ENCODE measurements at regions not wholly inside any gene's neighbourhood (a gene's known extent, or its start where the extent isn't known, plus 50 kb on each side); places are given as distances from the start of the nearest gene placed in this dataset.

GRCh38 chr15:69624816-69625215 lies 172.2 kb downstream of the RPLP1 start:
- no peaks in the 10 kb centered on the region for H3K9me3 ChIP-seq (replicated peaks; ENCODE audit: low read length)
- no peaks in the 10 kb centered on the region for H3K36me3 ChIP-seq (ENCODE audit: insufficient read depth, low read length)
- no peaks in the 10 kb centered on the region for H3K4me1 ChIP-seq (ENCODE audit: control insufficient read depth, insufficient read depth, low read length)
- H3K4me2 ChIP-seq (ENCODE audit: low read length), result no peak overlapping the region
- no peak overlapping the region for H3K4me3 ChIP-seq (ENCODE audit: low read length)
- H3K9ac ChIP-seq (ENCODE audit: low read depth, low read length), result no peak overlapping the region
- peaks cover 27% of the 10 kb centered on the region for H3K27me3 ChIP-seq (ENCODE audit: control insufficient read depth, insufficient read depth, low read length)

- Histone ChIP-seq H3K9me3 (replicated peaks; ENCODE audit: low read length) (no peaks in the 10 kb centered on the region), H3K4me2 (ENCODE audit: low read length) (no peak overlapping the region), H3K4me3 (ENCODE audit: low read length) (no peak overlapping the region), H3K36me3 (ENCODE audit: insufficient read depth, low read length) (no peaks in the 10 kb centered on the region), H3K27me3 (ENCODE audit: control insufficient read depth, insufficient read depth, low read length) (peaks cover 30% of the 10 kb centered on the region), H3K9ac (ENCODE audit: low read depth, low read length) (no peak overlapping the region), H3K4me1 (ENCODE audit: control insufficient read depth, insufficient read depth, low read length) (no peaks in the 10 kb centered on the region)
Observed at GRCh38 chr15:69625328-69625727, 172.7 kb downstream of the RPLP1 start.

DNA sequence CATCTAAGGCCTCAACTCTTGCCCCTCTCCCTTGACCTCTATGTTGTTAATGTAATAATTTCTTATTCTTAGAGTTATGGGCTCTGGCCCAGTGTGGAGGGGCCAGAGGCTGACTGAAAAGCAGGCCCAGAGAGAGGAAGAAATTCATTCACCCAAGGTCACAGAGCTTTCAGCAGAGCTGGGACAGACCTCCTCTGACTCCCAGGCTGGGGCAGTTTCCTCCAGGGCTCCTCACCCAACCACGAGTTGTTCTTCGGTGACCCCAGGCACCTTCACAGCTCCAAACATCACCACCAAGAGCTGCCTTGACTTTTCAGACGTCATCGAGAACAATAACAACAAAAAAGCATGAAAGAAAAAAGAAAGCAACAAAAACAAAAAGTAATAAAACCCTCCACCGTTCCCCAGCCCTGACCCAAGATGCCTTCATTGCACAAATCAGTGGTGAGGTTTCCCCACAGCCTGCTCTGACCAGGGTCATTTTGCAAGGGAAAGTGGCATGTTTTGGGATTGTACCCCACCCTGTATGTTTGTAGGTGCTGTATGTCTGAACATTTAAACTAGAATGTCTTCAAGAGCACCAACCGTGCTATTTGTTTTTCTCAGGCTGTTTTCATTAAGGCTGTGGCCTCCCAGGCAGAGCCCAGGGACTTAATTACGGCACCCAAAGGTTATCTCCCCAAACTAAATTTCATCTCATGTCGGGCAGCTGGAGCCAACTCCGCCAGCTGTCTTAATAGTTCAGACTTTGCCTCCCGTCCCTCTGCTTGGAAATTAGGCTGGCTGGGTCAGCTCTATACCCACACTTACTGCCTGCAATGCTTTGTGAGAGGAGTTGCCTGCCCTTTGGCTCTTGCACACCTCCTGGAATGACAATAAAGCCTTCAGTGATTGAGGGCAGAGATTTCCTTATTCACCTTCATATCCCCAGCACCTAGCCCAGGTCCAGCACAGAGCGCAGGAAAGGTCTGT lies 173.8 kb downstream of the RPLP1 start:
- H3K36me3 ChIP-seq (ENCODE audit: insufficient read depth, low read length), result no peaks in the 10 kb centered on the region
- H3K4me2 ChIP-seq (ENCODE audit: low read length), result no peak overlapping the region
- no peaks in the 10 kb centered on the region for H3K9me3 ChIP-seq (replicated peaks; ENCODE audit: low read length)
- no peak overlapping the region for H3K4me3 ChIP-seq (ENCODE audit: low read length)
- no peak overlapping the region for H3K9ac ChIP-seq (ENCODE audit: low read depth, low read length)
- peaks cover 40% of the 10 kb centered on the region for H3K27me3 ChIP-seq (ENCODE audit: control insufficient read depth, insufficient read depth, low read length)
- no peaks in the 10 kb centered on the region for H3K4me1 ChIP-seq (ENCODE audit: control insufficient read depth, insufficient read depth, low read length)

DNA sequence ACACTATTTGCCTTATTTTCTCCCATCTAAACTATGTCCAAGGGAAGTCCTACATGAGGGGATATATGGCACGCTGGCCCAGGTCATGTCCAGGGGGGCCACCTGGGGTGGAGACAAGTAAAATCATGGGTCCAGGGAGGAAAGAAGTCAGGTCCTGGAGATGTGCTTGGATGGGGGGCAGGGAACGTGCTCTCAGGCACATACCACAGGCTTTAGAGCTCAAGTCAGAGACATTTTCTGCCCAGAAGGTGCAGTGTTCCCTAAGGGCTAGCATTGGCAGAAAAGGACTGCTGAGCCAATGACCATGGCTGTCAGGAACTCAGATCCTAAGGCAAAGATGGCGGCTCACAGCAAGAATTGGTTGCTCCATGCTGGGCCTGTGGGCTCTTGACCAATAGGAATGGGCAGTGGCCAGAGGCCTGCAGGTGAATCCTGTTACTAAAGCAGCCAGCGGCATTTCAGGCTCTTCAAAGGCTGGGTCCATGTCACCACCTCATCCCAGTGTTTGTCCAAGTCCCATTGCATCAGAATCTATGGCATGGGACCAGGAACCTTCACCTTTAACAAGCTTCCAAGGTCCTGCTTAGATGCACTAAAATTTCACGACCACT lies 175.0 kb downstream of the RPLP1 start:
- Histone ChIP-seq H3K9ac (ENCODE audit: low read depth, low read length) (no peak overlapping the region), H3K9me3 (replicated peaks; ENCODE audit: low read length) (no peaks in the 10 kb centered on the region), H3K4me1 (ENCODE audit: control insufficient read depth, insufficient read depth, low read length) (no peaks in the 10 kb centered on the region), H3K4me2 (ENCODE audit: low read length) (no peak overlapping the region), H3K4me3 (ENCODE audit: low read length) (no peak overlapping the region), H3K36me3 (ENCODE audit: insufficient read depth, low read length) (no peaks in the 10 kb centered on the region), H3K27me3 (ENCODE audit: control insufficient read depth, insufficient read depth, low read length) (peaks cover 48% of the 10 kb centered on the region)

- H3K36me3 ChIP-seq (ENCODE audit: insufficient read depth, low read length), result no peaks in the 10 kb centered on the region
- peaks cover 46% of the 10 kb centered on the region for H3K27me3 ChIP-seq (ENCODE audit: control insufficient read depth, insufficient read depth, low read length)
- H3K4me3 ChIP-seq (ENCODE audit: low read length), result no peak overlapping the region
- no peaks in the 10 kb centered on the region for H3K9me3 ChIP-seq (replicated peaks; ENCODE audit: low read length)
- H3K4me2 ChIP-seq (ENCODE audit: low read length), result no peak overlapping the region
- no peaks in the 10 kb centered on the region for H3K4me1 ChIP-seq (ENCODE audit: control insufficient read depth, insufficient read depth, low read length)
- H3K9ac ChIP-seq (ENCODE audit: low read depth, low read length), result no peak overlapping the region
Observed at GRCh38 chr15:69628256-69629093, 175.9 kb downstream of the RPLP1 start.

- Histone ChIP-seq H3K4me3 (ENCODE audit: low read length) (no peak overlapping the region), H3K4me2 (ENCODE audit: low read length) (no peak overlapping the region), H3K9ac (ENCODE audit: low read depth, low read length) (no peak overlapping the region), H3K36me3 (ENCODE audit: insufficient read depth, low read length) (no peaks in the 10 kb centered on the region), H3K9me3 (replicated peaks; ENCODE audit: low read length) (no peaks in the 10 kb centered on the region), H3K27me3 (ENCODE audit: control insufficient read depth, insufficient read depth, low read length) (peaks cover 54% of the 10 kb centered on the region), H3K4me1 (ENCODE audit: control insufficient read depth, insufficient read depth, low read length) (no peaks in the 10 kb centered on the region)
Observed at GRCh38 chr15:69629631-69630161, 177.1 kb downstream of the RPLP1 start.

DNA sequence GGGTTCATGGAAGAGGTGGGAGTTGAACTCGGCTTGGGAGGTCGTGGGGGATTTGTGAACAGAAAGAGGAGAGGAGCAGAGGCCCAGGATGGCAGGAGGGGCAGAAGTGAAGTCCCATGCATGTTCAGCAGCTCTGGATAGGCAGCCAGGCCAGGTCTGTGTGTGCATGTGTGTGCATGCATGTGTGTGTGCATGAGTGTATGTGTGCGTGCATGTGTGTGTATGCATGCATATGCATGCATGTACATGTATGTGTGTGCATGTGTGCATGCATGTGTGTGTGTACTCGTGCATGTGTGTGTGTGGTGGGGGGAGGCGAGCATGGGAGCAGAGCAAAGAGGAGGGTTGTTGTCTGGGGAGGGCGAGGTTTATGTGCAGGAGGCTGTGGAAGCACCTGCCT lies 178.4 kb downstream of the RPLP1 start:
- no peaks in the 10 kb centered on the region for H3K9me3 ChIP-seq (replicated peaks; ENCODE audit: low read length)
- no peak overlapping the region for H3K4me2 ChIP-seq (ENCODE audit: low read length)
- no peak overlapping the region for H3K9ac ChIP-seq (ENCODE audit: low read depth, low read length)
- no peaks in the 10 kb centered on the region for H3K4me1 ChIP-seq (ENCODE audit: control insufficient read depth, insufficient read depth, low read length)
- no peaks in the 10 kb centered on the region for H3K36me3 ChIP-seq (ENCODE audit: insufficient read depth, low read length)
- H3K27me3 ChIP-seq (ENCODE audit: control insufficient read depth, insufficient read depth, low read length), result peaks cover 47% of the 10 kb centered on the region
- no peak overlapping the region for H3K4me3 ChIP-seq (ENCODE audit: low read length)

DNA sequence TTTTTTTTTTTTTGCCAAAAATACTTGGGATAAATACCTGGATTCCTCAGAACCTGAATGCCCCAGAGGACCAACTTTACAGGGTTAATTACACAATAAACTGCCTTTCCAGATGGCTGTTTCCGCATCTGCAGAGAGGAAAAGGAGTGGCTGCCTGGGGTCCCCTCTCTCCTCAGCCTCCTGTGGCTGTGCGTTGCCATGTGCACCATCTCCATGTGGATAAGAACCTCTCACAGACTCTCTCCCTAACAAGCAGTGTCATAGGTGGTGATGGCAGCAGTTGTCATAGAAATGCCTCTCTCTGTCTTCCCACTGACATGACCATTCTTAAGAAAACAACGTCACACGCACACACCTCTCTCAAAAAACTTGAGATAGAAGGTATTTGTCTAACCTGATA lies 179.4 kb downstream of the RPLP1 start:
- Histone ChIP-seq H3K36me3 (ENCODE audit: insufficient read depth, low read length) (no peaks in the 10 kb centered on the region), H3K27me3 (ENCODE audit: control insufficient read depth, insufficient read depth, low read length) (peaks cover 40% of the 10 kb centered on the region), H3K4me2 (ENCODE audit: low read length) (no peak overlapping the region), H3K9ac (ENCODE audit: low read depth, low read length) (no peak overlapping the region), H3K9me3 (replicated peaks; ENCODE audit: low read length) (no peaks in the 10 kb centered on the region), H3K4me3 (ENCODE audit: low read length) (no peak overlapping the region), H3K4me1 (ENCODE audit: control insufficient read depth, insufficient read depth, low read length) (no peaks in the 10 kb centered on the region)

DNA sequence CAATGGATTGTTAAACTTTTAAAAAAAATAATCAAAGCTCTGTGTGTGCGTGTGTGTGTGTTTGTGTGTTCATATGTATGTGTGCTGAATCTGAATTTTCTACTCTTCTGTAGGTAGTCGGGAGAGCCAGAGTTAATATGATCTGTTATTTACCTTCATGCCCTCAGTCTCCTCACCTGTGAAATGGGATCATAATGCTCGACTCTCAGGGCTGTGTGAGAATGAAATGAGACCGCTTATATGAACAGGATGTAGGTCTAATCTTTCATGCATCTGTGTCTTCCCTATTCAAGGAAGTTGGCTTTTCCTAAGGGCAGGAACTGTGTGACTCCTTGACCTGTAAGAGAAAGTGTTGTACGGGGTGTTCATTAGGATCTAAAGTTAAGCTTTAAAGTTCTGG lies 182.2 kb downstream of the RPLP1 start:
- H3K27me3 ChIP-seq (ENCODE audit: control insufficient read depth, insufficient read depth, low read length), result peaks cover 33% of the 10 kb centered on the region
- no peak overlapping the region for H3K4me2 ChIP-seq (ENCODE audit: low read length)
- no peaks in the 10 kb centered on the region for H3K36me3 ChIP-seq (ENCODE audit: insufficient read depth, low read length)
- H3K9me3 ChIP-seq (replicated peaks; ENCODE audit: low read length), result no peaks in the 10 kb centered on the region
- no peak overlapping the region for H3K4me3 ChIP-seq (ENCODE audit: low read length)
- no peak overlapping the region for H3K9ac ChIP-seq (ENCODE audit: low read depth, low read length)
- no peaks in the 10 kb centered on the region for H3K4me1 ChIP-seq (ENCODE audit: control insufficient read depth, insufficient read depth, low read length)

DNA sequence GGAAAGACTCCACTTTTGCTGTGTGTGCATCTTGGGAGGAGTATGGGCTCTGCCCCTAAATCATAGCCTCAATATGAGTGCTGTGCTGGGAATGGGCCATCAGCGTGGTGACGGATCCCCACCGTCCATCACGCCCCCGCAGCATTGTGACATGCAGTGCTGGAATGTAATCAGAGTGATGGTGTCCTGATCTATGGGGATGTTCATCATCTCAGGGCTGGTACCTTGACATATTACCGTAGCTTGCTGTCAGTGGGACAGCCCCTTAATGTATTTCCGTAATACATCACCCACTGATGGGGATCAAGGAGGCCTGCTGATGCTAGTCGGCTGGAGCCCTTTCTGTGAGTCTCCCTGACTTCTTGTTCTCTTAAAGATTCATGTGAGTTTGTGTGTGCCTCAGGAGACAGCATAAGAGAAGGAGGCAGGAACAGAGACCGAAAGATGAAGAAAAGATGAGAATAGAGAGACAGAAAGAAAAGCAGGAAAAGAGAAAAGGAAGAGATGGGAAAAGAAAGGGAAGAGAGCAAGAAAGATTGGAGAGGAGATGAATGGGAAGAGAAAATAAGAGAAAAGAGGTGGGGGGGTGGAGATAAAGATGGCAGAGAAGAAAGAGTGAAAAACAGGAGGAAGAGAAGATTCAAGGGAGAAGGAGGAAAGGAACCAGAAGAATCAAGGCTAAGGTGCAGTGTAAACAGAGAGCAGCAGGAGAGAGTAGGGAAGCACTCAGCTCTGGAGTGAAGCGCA lies 183.7 kb downstream of the RPLP1 start:
- peaks cover 4% of the 10 kb centered on the region for H3K9me3 ChIP-seq (replicated peaks; ENCODE audit: low read length)
- peaks cover 20% of the 10 kb centered on the region for H3K27me3 ChIP-seq (ENCODE audit: control insufficient read depth, insufficient read depth, low read length)
- H3K4me2 ChIP-seq (ENCODE audit: low read length), result no peak overlapping the region
- no peaks in the 10 kb centered on the region for H3K4me1 ChIP-seq (ENCODE audit: control insufficient read depth, insufficient read depth, low read length)
- no peak overlapping the region for H3K4me3 ChIP-seq (ENCODE audit: low read length)
- H3K36me3 ChIP-seq (ENCODE audit: insufficient read depth, low read length), result no peaks in the 10 kb centered on the region
- H3K9ac ChIP-seq (ENCODE audit: low read depth, low read length), result no peak overlapping the region
